GM12872 (cell line): ENCODE measurements at regions not wholly inside any gene's neighbourhood (a gene's known extent, or its start where the extent isn't known, plus 50 kb on each side); places are given as distances from the start of the nearest gene placed in this dataset.

Source experiments
- TF ChIP-seq, protein P1 (sequence below): IDR thresholded peaks from 3 replicates; pipeline ENCODE4 v1.5.1; 2011; ENCODE audit warnings: low read depth, mild to moderate bottlenecking, low read length, moderate library complexity; ENCODE audit not compliant: insufficient read depth

DNA sequence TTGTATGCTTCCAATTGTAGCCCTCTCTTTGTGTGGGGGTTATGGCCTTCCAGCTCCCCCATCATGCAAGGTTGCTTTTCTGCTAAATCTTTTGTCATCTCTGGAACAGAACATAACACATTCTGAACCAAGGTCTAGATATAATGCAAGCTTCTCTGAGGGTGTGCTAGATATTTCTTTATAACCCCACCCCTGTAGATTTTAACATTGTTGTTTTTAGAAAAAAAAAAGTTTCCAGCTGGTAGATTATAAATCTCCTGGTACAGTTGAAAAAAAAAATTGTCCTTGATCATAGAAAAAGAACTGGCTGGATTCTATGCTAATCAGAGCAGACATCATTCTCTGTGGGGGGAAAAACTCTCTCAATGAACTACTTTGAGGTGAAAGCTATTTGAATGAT, 363.3 kb downstream of the METTL15 start:
- TF ChIP-seq, protein P1, sequence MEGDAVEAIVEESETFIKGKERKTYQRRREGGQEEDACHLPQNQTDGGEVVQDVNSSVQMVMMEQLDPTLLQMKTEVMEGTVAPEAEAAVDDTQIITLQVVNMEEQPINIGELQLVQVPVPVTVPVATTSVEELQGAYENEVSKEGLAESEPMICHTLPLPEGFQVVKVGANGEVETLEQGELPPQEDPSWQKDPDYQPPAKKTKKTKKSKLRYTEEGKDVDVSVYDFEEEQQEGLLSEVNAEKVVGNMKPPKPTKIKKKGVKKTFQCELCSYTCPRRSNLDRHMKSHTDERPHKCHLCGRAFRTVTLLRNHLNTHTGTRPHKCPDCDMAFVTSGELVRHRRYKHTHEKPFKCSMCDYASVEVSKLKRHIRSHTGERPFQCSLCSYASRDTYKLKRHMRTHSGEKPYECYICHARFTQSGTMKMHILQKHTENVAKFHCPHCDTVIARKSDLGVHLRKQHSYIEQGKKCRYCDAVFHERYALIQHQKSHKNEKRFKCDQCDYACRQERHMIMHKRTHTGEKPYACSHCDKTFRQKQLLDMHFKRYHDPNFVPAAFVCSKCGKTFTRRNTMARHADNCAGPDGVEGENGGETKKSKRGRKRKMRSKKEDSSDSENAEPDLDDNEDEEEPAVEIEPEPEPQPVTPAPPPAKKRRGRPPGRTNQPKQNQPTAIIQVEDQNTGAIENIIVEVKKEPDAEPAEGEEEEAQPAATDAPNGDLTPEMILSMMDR, result no peak

DNA sequence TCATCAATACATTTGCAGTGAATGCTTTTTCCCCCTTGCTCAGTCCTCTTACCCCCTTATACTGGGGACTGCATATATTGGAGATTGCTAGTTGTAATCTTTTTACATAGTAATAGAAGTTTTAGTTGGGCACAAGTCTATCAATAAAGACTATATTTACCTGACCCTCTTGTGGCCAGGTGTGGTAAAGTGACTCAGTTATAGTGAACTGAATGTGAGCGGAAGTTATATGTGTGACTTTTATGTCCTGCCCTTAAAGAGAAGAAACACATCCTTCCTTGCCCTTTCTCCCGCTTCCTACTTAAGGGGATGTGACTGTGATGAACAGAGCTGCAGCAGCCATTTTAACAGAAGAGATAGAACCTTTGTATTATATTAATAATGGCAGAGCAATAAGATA, 362.0 kb downstream of the METTL15 start:
- TF ChIP-seq, protein P1, result no peak

DNA sequence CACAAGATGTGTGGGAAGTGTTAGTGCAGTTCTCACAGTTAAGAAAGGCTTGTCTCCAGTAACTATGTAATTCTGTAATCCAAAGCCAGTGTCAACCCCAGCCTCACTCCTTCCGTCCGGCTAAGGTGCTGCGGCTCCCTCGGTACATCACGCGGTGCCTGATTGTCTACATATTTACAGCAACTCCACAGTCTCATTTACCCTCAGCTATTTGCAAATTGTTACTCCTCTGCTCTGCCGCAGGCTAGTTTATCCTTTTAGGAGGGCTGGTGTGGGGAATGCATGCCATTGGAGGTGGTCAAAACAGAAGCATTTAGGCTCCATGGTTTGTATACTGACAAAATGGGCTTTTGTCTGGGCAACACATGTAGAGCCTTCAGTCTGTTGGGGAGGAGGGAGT, 358.3 kb downstream of the METTL15 start:
- TF ChIP-seq, protein P1, result no peak

DNA sequence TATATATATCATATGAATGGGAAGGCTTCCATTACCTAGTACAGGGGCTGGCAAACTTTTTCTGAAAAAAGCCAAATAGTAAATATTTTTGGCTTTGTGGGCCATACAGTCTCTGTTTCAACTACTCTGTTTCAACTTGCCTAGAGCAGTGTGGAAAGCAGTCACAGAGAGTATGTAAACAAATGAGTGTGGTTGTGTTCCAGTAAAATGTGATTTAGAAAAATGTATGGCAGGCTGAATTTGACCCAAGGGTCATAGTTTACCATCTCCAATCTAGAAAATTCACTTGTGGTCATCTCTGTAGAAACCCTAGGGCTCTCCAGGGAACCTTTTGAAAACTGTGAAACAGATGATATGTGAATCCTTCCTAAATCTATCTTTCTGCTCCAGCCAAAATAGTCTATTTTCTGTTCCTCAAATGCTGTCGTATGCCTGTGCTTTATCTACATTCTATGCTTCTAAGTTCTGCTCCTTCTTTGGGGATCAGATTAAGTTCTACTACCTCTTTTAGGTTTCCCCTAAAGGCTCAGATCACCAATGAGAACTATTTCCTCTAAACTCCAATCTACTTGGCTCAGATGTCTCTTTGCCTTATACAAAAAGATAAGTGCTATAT, 356.2 kb downstream of the METTL15 start:
- TF ChIP-seq, protein P1, result no peak

DNA sequence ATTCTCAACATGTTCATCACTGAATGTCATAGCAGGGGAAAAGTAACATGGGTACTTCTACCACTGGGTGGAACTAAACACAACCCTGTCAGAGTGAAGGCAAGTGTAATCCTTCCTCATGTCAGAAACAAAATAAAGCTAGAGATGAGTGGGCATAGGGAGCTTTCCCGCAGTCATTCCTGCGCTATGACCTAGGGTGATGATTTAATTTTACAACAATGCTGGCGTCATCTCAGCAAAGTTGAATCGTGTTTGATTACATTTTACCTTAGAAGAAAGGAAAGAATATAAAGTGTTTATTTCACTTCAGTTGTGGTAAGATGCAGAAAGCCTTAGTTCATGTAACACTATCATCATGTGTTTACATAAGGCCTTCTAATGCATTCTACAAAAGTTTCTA, 355.6 kb downstream of the METTL15 start:
- TF ChIP-seq, protein P1, result no peak

DNA sequence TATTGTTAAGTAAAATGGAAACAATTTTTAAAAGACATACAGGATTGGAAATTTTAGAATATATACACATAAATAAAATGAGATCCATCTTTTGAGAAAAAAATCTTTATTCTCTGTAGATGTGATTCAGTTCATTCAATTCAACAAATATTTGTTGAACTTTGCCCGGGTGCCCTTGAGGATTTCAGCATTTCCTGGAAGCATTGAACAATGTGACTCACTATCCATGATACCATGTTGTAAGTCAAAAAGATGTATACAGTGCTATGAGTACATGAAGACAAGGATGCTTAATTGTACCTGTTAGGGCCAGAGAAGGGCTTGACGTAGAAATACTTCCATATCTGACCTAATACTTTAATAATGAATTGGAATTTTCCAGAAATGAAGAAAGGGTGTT, 353.7 kb downstream of the METTL15 start:
- TF ChIP-seq, protein P1, result no peak

DNA sequence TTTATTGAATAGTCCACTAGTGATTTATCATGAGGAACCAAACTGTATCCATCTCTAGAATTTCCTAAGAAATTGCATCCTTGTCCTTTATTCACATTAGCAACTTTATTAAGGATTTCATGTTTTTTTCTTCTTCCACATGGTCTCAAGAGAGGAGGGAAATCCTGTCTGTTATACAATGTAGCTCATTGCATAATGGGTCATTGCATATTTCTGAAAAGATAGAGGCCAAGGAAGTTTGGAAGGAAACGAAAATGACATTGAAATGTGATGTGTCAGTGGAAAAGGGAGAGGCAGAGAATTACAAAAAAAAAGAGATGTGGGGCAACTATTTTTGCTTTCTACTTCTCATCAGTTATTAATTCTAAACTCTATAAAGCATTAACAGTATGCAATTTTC, 353.1 kb downstream of the METTL15 start:
- TF ChIP-seq, protein P1, result no peak
